HepG2 (cell line): ENCODE measurements at regions not wholly inside any gene's neighbourhood (a gene's known extent, or its start where the extent isn't known, plus 50 kb on each side); places are given as distances from the start of the nearest gene placed in this dataset.

Source experiments
- ATAC-seq: fragments of 200-7000 bp; cut with Tn5 transposase; 3 replicates; pipeline ENCODE4 v1.9.1; 2020; ENCODE audit warnings: mild to moderate bottlenecking, moderate library complexity
- BruUV-seq: library from RNA; stranded (reverse); fragments of 400-500 nt; replicated peaks from 2 replicates; lab custom pipeline; 2021; lab: Mats Ljungman, UMichigan
- CTCF ChIA-PET: fragments of 300-600 bp; formaldehyde crosslinking; extraction: SDS; loops from one replicate; lab custom pipeline; 2021; ENCODE audit warnings: low total read pairs, inconsistent platforms, low intra/inter-chr PET ratio; lab: Yijun Ruan, JAX
- POLR2A ChIA-PET: fragments of 350-600 bp; sonication (Branson Sonifier 250); formaldehyde crosslinking; loops from one replicate; lab custom pipeline; 2020; ENCODE audit warnings: antibody characterized with exemption, inconsistent platforms; lab: Yijun Ruan, JAX
- DNase-seq: peaks from one replicate; pipeline ENCODE4 v3.0.0-alpha.2; 2015; ENCODE audit warnings: low spot score
- FAIRE-seq: peaks from 3 replicates; lab custom pipeline; 2011; peaks lifted over from hg19 to GRCh38; lab: Jason Lieb, UNC
- H2AFZ ChIP-seq: one replicate; pipeline ENCODE4 v1.6.1; 2011; ENCODE audit warnings: low read length, inconsistent platforms
- H3K27ac ChIP-seq: fragments of 300-600 bp; 3 replicates; pipeline ENCODE4 v1.8.0; 2011; ENCODE audit warnings: mixed run types, mild to moderate bottlenecking, mixed read lengths, low read length, inconsistent platforms; ENCODE audit not compliant: insufficient read depth; ENCODE audit errors: extremely low read length
- H3K27me3 ChIP-seq, 2 experiments: fragments of 200-600 bp in 1 of 2; 2 replicates in 1 of 2; 3 replicates in 1 of 2; pipeline versions ENCODE4 v1.6.0 to v1.8.0; 2011; ENCODE audit warnings: low read length in 2 of 2, mild to moderate bottlenecking in 2 of 2, moderate library complexity in 2 of 2, inconsistent platforms in 1 of 2; ENCODE audit not compliant: insufficient read depth in 2 of 2, control insufficient read depth in 1 of 2
- H3K36me3 ChIP-seq, 2 experiments: fragments of 200-600 bp in 1 of 2; replicated peaks in 1 of 2; 2 replicates in 1 of 2; 3 replicates in 1 of 2; pipeline versions ENCODE4 v1.5.1 to v1.8.0; 2011; ENCODE audit warnings: low read length in 2 of 2, inconsistent platforms in 1 of 2; ENCODE audit not compliant: insufficient read depth in 2 of 2, control insufficient read depth in 1 of 2
- H3K4me1 ChIP-seq: 2 replicates; pipeline ENCODE4 v1.5.1; 2012; ENCODE audit warnings: low read length, inconsistent platforms; ENCODE audit not compliant: insufficient read depth
- H3K4me2 ChIP-seq: 2 replicates; pipeline ENCODE4 v1.6.0; 2011; ENCODE audit warnings: low read depth, low read length, inconsistent platforms
- H3K4me3 ChIP-seq, 3 experiments: fragments of 200-600 bp in 1 of 3; sonication (generic), shearing (Covaris generic) in 1 of 3; replicated peaks in 1 of 3; 2 replicates each; pipeline ENCODE4 v1.5.1; 2011 to 2016; ENCODE audit warnings: low read length in 3 of 3, inconsistent platforms in 2 of 3, low read depth in 2 of 3, mild to moderate bottlenecking in 2 of 3, control low read depth in 1 of 3, mixed read lengths in 1 of 3; ENCODE audit not compliant: insufficient read depth in 1 of 3
- H3K79me2 ChIP-seq: one replicate; pipeline ENCODE4 v1.6.1; 2011; ENCODE audit warnings: low read length, inconsistent platforms; ENCODE audit not compliant: insufficient read depth
- H3K9ac ChIP-seq: 2 replicates; pipeline ENCODE4 v1.6.0; 2011; ENCODE audit warnings: mild to moderate bottlenecking, low read depth, low read length, inconsistent platforms; ENCODE audit not compliant: insufficient read depth
- H3K9me3 ChIP-seq: 2 replicates; pipeline ENCODE4 v1.5.1; 2012; ENCODE audit warnings: mild to moderate bottlenecking, low read length
- H4K20me1 ChIP-seq: 2 replicates; pipeline ENCODE4 v1.6.0; 2011; ENCODE audit warnings: inconsistent platforms, mild to moderate bottlenecking, low read length, moderate library complexity; ENCODE audit not compliant: insufficient read depth
- AGO2 ChIP-seq: fragments of 200-400 bp; formaldehyde crosslinking; optimal IDR thresholded peaks from 2 replicates; pipeline ENCODE3; 2017; ENCODE audit warnings: mild to moderate bottlenecking, low read depth, low read length, moderate library complexity
- EEA1 ChIP-seq: sonication (generic); formaldehyde crosslinking; IDR thresholded peaks from 2 replicates; pipeline ENCODE4 v1.5.1; 2020; ENCODE audit warnings: mild to moderate bottlenecking, missing genetic modification reagents, borderline replicate concordance
- FOXA3 ChIP-seq: IDR thresholded peaks from 2 replicates; pipeline ENCODE4 v1.6.1; 2016; ENCODE audit warnings: missing genetic modification reagents, missing compliant biosample characterization
- NFIC ChIP-seq: IDR thresholded peaks from 2 replicates; pipeline ENCODE4 v1.6.1; 2012; ENCODE audit warnings: mild to moderate bottlenecking, low read length, inconsistent platforms
- PLRG1 ChIP-seq: fragments of 450-650 bp; conservative IDR thresholded peaks from 2 replicates; pipeline ENCODE4 v1.6.1; 2016
- RXRA ChIP-seq: sonication (generic); formaldehyde crosslinking; IDR thresholded peaks from 2 replicates; pipeline ENCODE4 v1.5.1; 2020; ENCODE audit warnings: missing genetic modification reagents
- SMAD1 ChIP-seq: sonication (generic); formaldehyde crosslinking; IDR thresholded peaks from 2 replicates; pipeline ENCODE4 v1.4.0; 2020; ENCODE audit warnings: missing genetic modification reagents, low read depth, mild to moderate bottlenecking, borderline replicate concordance
- SNRNP70 ChIP-seq: fragments of 200-400 bp; formaldehyde crosslinking; IDR thresholded peaks from 2 replicates; pipeline ENCODE4 v1.6.1; 2017; ENCODE audit warnings: mild to moderate bottlenecking, low read depth, low read length, moderate library complexity
- TSC22D2 ChIP-seq: sonication (generic); formaldehyde crosslinking; IDR thresholded peaks from 2 replicates; pipeline ENCODE4 v1.5.1; 2020; ENCODE audit warnings: missing genetic modification reagents, mild to moderate bottlenecking, borderline replicate concordance
- ZNF331 ChIP-seq: sonication (generic); formaldehyde crosslinking; IDR thresholded peaks from 2 replicates; pipeline ENCODE4 v1.4.0; 2020; ENCODE audit warnings: missing genetic modification reagents
- ZNF660 ChIP-seq: sonication (generic); formaldehyde crosslinking; IDR thresholded peaks from 2 replicates; pipeline ENCODE4 v1.5.1; 2020; ENCODE audit warnings: mild to moderate bottlenecking, low read depth, missing genetic modification reagents, borderline replicate concordance
- WGBS: methylation state at CpG from one replicate; pipeline ENCODE4 v1.1.6; 2017; ENCODE audit warnings: low lambda C conversion rate; 5-methylcytosine and 5-hydroxymethylcytosine counted together
- in situ Hi-C: cut with HindIII; loops from 2 replicates; pipeline ENCODE4 v1.10.0; 2017; ENCODE audit warnings: low pct_unique_long_range_greater_than_20kb; ENCODE audit not compliant: extremely low pct_ligation_motif_present
- intact Hi-C: fragments of 100-400 bp; cut with micrococcal nuclease; formaldehyde crosslinking; loops from one replicate; pipeline ENCODE4 v1.10.0; 2022; ENCODE audit not compliant: unreplicated experiment
- TF ChIP-seq, protein P1 (sequence below): sonication (generic); formaldehyde crosslinking; IDR thresholded peaks from 2 replicates; pipeline ENCODE4 v1.5.1; 2020; ENCODE audit warnings: mild to moderate bottlenecking, missing genetic modification reagents, borderline replicate concordance
- TF ChIP-seq, protein P2 (sequence below): sonication (generic); formaldehyde crosslinking; IDR thresholded peaks from 2 replicates; pipeline ENCODE4 v1.5.0; 2020; ENCODE audit warnings: missing genetic modification reagents
- TF ChIP-seq, protein P3 (sequence below): sonication (generic); formaldehyde crosslinking; IDR thresholded peaks from 2 replicates; pipeline ENCODE4 v1.8.1; 2022; ENCODE audit warnings: mild to moderate bottlenecking, missing genetic modification reagents

DNA sequence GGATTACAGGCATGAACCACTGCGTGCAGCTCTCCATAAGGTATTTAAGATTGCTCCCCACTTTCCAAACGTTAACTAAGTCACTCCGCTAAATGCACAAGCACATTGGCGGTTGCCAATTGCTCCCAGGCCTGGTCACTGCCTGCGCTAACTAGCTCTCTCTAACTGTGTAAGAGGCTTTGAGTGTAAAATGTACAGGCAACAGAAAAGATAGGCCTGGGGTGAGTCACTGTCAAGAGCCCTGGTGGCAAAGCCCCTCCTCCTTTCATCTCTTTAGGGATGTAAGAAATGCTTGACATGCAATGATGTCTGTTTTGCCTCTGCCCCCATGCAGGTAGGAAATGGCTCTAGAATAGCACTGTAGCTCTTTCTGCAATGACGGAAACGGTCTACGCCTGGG is 329.7 kb upstream of the GATB start:
- no peak for FAIRE-seq
- no peaks in the 10 kb centered on the region for H3K9me3 ChIP-seq

More for the DNA sequence above, 329.7 kb upstream of the GATB start:
- 57% methylated on average over 8 of the region's 8 CpGs for WGBS
- Histone ChIP-seq H2AFZ (no peak overlapping the region), H3K4me1 (no peaks in the 10 kb centered on the region), H3K4me2 (no peak overlapping the region), H3K27me3 (no peaks in the 10 kb centered on the region; a peak in 2 of 5 replicates), H3K79me2 (no peaks in the 10 kb centered on the region), H3K4me3 (no peak overlapping the region), H3K27ac (no peak overlapping the region), H3K9ac (no peak overlapping the region), H4K20me1 (no peaks in the 10 kb centered on the region), H3K36me3 (no peaks in the 10 kb centered on the region)
- BruUV-seq = no TSS peak
- intact Hi-C loops (no loop called here), in situ Hi-C loops (no loop called here)
- ChIA-PET CTCF (no interaction called here), POLR2A (no interaction called here)
- TF ChIP-seq RXRA (CRISPR knock-in tag) = no peak
- TF ChIP-seq, protein P1, sequence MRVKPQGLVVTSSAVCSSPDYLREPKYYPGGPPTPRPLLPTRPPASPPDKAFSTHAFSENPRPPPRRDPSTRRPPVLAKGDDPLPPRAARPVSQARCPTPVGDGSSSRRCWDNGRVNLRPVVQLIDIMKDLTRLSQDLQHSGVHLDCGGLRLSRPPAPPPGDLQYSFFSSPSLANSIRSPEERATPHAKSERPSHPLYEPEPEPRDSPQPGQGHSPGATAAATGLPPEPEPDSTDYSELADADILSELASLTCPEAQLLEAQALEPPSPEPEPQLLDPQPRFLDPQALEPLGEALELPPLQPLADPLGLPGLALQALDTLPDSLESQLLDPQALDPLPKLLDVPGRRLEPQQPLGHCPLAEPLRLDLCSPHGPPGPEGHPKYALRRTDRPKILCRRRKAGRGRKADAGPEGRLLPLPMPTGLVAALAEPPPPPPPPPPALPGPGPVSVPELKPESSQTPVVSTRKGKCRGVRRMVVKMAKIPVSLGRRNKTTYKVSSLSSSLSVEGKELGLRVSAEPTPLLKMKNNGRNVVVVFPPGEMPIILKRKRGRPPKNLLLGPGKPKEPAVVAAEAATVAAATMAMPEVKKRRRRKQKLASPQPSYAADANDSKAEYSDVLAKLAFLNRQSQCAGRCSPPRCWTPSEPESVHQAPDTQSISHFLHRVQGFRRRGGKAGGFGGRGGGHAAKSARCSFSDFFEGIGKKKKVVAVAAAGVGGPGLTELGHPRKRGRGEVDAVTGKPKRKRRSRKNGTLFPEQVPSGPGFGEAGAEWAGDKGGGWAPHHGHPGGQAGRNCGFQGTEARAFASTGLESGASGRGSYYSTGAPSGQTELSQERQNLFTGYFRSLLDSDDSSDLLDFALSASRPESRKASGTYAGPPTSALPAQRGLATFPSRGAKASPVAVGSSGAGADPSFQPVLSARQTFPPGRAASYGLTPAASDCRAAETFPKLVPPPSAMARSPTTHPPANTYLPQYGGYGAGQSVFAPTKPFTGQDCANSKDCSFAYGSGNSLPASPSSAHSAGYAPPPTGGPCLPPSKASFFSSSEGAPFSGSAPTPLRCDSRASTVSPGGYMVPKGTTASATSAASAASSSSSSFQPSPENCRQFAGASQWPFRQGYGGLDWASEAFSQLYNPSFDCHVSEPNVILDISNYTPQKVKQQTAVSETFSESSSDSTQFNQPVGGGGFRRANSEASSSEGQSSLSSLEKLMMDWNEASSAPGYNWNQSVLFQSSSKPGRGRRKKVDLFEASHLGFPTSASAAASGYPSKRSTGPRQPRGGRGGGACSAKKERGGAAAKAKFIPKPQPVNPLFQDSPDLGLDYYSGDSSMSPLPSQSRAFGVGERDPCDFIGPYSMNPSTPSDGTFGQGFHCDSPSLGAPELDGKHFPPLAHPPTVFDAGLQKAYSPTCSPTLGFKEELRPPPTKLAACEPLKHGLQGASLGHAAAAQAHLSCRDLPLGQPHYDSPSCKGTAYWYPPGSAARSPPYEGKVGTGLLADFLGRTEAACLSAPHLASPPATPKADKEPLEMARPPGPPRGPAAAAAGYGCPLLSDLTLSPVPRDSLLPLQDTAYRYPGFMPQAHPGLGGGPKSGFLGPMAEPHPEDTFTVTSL = no peak
- TF ChIP-seq NFIC = no peak
- TF ChIP-seq TSC22D2 = no peak
- no peak for TF ChIP-seq ZNF331 (CRISPR knock-in tag)
- no peak for TF ChIP-seq EEA1 (CRISPR knock-in tag)
- no peak for TF ChIP-seq SNRNP70
- no peak for TF ChIP-seq SMAD1 (CRISPR knock-in tag)
- TF ChIP-seq, protein P2, sequence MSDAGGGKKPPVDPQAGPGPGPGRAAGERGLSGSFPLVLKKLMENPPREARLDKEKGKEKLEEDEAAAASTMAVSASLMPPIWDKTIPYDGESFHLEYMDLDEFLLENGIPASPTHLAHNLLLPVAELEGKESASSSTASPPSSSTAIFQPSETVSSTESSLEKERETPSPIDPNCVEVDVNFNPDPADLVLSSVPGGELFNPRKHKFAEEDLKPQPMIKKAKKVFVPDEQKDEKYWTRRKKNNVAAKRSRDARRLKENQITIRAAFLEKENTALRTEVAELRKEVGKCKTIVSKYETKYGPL = no peak
- TF ChIP-seq PLRG1 = no peak
- TF ChIP-seq FOXA3 (CRISPR knock-in tag) = no peak
- TF ChIP-seq, protein P3, sequence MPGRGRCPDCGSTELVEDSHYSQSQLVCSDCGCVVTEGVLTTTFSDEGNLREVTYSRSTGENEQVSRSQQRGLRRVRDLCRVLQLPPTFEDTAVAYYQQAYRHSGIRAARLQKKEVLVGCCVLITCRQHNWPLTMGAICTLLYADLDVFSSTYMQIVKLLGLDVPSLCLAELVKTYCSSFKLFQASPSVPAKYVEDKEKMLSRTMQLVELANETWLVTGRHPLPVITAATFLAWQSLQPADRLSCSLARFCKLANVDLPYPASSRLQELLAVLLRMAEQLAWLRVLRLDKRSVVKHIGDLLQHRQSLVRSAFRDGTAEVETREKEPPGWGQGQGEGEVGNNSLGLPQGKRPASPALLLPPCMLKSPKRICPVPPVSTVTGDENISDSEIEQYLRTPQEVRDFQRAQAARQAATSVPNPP (CRISPR knock-in tag) = no peak
- TF ChIP-seq AGO2 = no peak
- no peak for TF ChIP-seq ZNF660 (CRISPR knock-in tag)
- ATAC-seq (no peak; the same call in 2 of the 3 replicates), DNase-seq (no peak)
